ENCODE measurements at regions not wholly inside any gene's neighbourhood (a gene's known extent, or its start where the extent isn't known, plus 50 kb on each side); places are given as distances from the start of the nearest gene placed in this dataset.

DNA sequence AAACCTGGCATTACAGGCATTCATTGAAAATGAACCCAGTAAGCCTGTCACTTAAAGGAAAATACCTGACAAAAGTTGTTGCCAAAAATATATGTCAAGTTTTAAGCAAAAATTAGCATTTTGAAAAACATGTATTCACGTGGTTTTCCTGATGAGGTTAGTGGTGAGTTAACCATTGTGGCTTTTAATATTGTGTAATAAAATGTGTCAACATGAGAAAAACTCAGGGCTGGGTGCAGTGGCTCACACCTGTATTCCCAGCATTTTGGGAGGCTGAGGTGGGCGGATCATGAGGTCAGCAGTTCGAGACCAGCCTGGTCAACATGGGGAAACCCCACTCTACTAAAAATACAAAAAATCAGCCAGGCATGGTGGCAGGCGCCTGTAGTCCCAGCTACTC lies 731.4 kb downstream of the KCNT2 start:
- Histone ChIP-seq H3K4me3 (replicated peaks; ENCODE audit: insufficient read depth, low read length) (no peak overlapping the region), H3K27me3 (ENCODE audit: insufficient read depth, poor library complexity, severe bottlenecking) (no peaks in the 10 kb centered on the region), H3K27ac (replicated peaks) (no peak overlapping the region)
- DNase-seq (ENCODE audit: low read depth in 1 of 2, low spot score in 1 of 2) = no peak
- TF ChIP-seq, protein P1, sequence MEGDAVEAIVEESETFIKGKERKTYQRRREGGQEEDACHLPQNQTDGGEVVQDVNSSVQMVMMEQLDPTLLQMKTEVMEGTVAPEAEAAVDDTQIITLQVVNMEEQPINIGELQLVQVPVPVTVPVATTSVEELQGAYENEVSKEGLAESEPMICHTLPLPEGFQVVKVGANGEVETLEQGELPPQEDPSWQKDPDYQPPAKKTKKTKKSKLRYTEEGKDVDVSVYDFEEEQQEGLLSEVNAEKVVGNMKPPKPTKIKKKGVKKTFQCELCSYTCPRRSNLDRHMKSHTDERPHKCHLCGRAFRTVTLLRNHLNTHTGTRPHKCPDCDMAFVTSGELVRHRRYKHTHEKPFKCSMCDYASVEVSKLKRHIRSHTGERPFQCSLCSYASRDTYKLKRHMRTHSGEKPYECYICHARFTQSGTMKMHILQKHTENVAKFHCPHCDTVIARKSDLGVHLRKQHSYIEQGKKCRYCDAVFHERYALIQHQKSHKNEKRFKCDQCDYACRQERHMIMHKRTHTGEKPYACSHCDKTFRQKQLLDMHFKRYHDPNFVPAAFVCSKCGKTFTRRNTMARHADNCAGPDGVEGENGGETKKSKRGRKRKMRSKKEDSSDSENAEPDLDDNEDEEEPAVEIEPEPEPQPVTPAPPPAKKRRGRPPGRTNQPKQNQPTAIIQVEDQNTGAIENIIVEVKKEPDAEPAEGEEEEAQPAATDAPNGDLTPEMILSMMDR (IDR thresholded peaks at IDR 0.05; ENCODE audit: insufficient read depth, low read length) = no peak
- TF ChIP-seq, protein P2, sequence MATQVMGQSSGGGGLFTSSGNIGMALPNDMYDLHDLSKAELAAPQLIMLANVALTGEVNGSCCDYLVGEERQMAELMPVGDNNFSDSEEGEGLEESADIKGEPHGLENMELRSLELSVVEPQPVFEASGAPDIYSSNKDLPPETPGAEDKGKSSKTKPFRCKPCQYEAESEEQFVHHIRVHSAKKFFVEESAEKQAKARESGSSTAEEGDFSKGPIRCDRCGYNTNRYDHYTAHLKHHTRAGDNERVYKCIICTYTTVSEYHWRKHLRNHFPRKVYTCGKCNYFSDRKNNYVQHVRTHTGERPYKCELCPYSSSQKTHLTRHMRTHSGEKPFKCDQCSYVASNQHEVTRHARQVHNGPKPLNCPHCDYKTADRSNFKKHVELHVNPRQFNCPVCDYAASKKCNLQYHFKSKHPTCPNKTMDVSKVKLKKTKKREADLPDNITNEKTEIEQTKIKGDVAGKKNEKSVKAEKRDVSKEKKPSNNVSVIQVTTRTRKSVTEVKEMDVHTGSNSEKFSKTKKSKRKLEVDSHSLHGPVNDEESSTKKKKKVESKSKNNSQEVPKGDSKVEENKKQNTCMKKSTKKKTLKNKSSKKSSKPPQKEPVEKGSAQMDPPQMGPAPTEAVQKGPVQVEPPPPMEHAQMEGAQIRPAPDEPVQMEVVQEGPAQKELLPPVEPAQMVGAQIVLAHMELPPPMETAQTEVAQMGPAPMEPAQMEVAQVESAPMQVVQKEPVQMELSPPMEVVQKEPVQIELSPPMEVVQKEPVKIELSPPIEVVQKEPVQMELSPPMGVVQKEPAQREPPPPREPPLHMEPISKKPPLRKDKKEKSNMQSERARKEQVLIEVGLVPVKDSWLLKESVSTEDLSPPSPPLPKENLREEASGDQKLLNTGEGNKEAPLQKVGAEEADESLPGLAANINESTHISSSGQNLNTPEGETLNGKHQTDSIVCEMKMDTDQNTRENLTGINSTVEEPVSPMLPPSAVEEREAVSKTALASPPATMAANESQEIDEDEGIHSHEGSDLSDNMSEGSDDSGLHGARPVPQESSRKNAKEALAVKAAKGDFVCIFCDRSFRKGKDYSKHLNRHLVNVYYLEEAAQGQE (IDR thresholded peaks at IDR 0.05; ENCODE audit: insufficient replicate concordance, low read depth) = no peak
- no peak for TF ChIP-seq SPI1 (IDR thresholded peaks at IDR 0.05; ENCODE audit: borderline replicate concordance, low read depth)
- no peak for TF ChIP-seq GABPA (IDR thresholded peaks at IDR 0.05; ENCODE audit: low read depth)
- no peak for TF ChIP-seq POLR2AphosphoS5 (IDR thresholded peaks at IDR 0.05; ENCODE audit: low read depth)

DNA sequence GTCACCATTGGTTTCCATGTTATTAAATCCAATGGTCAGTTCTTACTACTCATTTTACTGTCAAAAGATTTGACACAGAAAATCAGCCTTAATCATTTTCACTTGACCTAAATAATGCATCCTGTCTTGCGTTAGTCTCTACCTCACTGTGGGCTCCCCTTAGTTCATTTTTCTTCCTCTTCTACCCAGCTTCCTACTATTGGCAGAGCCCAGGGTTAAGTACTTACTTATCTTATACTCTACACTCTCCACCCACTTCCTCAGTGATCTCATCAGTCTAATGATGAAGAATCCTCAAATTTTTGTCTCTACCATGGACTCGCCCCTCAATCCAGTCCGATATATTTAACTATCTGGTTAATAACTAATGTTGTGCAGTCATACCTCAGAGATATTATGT lies 735.9 kb downstream of the KCNT2 start:
- Histone ChIP-seq H3K27me3 (ENCODE audit: insufficient read depth, poor library complexity, severe bottlenecking) (no peaks in the 10 kb centered on the region), H3K27ac (replicated peaks) (no peak overlapping the region), H3K4me3 (replicated peaks; ENCODE audit: insufficient read depth, low read length) (no peak overlapping the region)
- TF ChIP-seq, protein P2 (IDR thresholded peaks at IDR 0.05; ENCODE audit: insufficient replicate concordance, low read depth) = no peak
- TF ChIP-seq, protein P1 (IDR thresholded peaks at IDR 0.05; ENCODE audit: insufficient read depth, low read length) = no peak
- no peak for TF ChIP-seq GABPA (IDR thresholded peaks at IDR 0.05; ENCODE audit: low read depth)
- no peak for TF ChIP-seq POLR2AphosphoS5 (IDR thresholded peaks at IDR 0.05; ENCODE audit: low read depth)
- no peak for TF ChIP-seq SPI1 (IDR thresholded peaks at IDR 0.05; ENCODE audit: borderline replicate concordance, low read depth)
- DNase-seq (ENCODE audit: low read depth in 1 of 2, low spot score in 1 of 2) = no peak

DNA sequence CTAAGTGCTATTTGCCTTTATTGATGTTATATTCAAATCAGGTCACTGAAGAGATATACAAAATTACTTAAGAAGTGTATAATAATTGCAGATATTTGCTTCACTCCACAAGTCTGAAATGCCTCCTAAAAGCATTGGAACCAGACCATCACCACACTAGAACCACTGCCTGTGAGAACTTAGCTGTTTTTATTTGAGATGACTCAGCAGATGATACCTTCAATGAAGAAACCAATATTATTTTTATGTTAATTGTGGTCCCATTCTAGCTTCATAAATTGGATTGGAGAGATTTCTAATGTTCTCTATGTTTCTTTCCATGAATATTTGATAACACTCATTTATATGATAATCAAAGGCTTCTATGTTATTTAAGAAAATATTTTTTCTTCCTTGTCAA lies 740.6 kb downstream of the KCNT2 start:
- DNase-seq (ENCODE audit: low read depth in 1 of 2, low spot score in 1 of 2) = no peak
- TF ChIP-seq, protein P2 (IDR thresholded peaks at IDR 0.05; ENCODE audit: insufficient replicate concordance, low read depth) = no peak
- TF ChIP-seq POLR2AphosphoS5 (IDR thresholded peaks at IDR 0.05; ENCODE audit: low read depth) (no peak), SPI1 (IDR thresholded peaks at IDR 0.05; ENCODE audit: borderline replicate concordance, low read depth) (no peak), GABPA (IDR thresholded peaks at IDR 0.05; ENCODE audit: low read depth) (no peak)
- TF ChIP-seq, protein P1 (IDR thresholded peaks at IDR 0.05; ENCODE audit: insufficient read depth, low read length) = no peak

More for the DNA sequence above, 740.6 kb downstream of the KCNT2 start:
- Histone ChIP-seq H3K27ac (replicated peaks) (no peak overlapping the region), H3K27me3 (ENCODE audit: insufficient read depth, poor library complexity, severe bottlenecking) (no peaks in the 10 kb centered on the region), H3K4me3 (replicated peaks; ENCODE audit: insufficient read depth, low read length) (no peak overlapping the region)

Measured in HL-60 (cell line).